AG09309 (cell line): ENCODE measurements at regions not wholly inside any gene's neighbourhood (a gene's known extent, or its start where the extent isn't known, plus 50 kb on each side); places are given as distances from the start of the nearest gene placed in this dataset.
A peak's percentile ranks its signal among the peaks of the same experiment; 100 is the strongest.

Experiments
- DNase-seq: peaks from one replicate; pipeline ENCODE4 v3.0.0-alpha.2; 2010; ENCODE audit warnings: low read depth
- H3K4me3 ChIP-seq: 2 replicates; pipeline ENCODE4 v1.5.1; 2011; ENCODE audit warnings: mild to moderate bottlenecking, low read depth, low read length, moderate library complexity; ENCODE audit not compliant: control insufficient read depth
- TF ChIP-seq, protein P1 (sequence below): IDR thresholded peaks from 2 replicates; pipeline ENCODE4 v1.5.1; 2011; ENCODE audit warnings: mild to moderate bottlenecking, low read depth, low read length, inconsistent platforms; ENCODE audit not compliant: insufficient read depth, control insufficient read depth; ENCODE audit errors: missing control alignments

DNA sequence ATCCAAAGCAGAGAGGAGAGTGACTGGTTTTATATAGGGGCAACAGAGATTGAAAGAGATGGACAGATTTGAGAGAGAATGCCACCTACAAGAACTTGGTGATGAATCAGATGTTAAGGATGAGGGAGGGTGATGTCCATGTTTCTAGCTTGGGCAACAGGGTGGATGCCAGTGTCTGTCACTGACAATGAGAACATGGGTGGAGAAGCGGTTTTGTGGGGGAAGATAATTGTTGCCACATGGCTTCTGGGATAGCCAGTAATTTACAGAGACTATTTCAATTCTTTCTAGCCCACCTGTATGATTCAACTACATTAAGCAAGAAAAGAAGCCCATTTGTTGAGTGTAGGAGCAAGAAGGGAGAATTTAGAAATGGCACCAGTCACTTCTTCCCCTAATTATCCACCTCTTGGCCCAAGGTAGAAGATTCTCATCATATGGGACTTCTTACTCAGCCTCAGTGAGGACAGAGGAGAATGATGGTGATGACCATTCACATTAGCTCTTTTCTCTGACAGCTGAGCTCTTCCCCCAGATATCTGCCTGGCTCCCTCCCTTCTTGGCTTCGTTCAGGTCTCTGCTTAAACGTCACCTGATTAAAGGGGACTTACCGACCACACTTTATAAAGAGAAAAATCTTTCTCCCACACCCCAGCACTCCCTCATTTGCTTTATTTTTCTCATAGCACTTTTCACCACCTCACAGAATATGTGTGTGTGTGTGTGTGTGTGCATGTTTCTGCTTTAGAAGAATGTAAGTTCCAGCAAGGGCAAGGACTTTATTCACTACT is 117.8 kb downstream of the DUSP6 start:
- DNase-seq = no peak
- TF ChIP-seq, protein P1, sequence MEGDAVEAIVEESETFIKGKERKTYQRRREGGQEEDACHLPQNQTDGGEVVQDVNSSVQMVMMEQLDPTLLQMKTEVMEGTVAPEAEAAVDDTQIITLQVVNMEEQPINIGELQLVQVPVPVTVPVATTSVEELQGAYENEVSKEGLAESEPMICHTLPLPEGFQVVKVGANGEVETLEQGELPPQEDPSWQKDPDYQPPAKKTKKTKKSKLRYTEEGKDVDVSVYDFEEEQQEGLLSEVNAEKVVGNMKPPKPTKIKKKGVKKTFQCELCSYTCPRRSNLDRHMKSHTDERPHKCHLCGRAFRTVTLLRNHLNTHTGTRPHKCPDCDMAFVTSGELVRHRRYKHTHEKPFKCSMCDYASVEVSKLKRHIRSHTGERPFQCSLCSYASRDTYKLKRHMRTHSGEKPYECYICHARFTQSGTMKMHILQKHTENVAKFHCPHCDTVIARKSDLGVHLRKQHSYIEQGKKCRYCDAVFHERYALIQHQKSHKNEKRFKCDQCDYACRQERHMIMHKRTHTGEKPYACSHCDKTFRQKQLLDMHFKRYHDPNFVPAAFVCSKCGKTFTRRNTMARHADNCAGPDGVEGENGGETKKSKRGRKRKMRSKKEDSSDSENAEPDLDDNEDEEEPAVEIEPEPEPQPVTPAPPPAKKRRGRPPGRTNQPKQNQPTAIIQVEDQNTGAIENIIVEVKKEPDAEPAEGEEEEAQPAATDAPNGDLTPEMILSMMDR = no peak

DNA sequence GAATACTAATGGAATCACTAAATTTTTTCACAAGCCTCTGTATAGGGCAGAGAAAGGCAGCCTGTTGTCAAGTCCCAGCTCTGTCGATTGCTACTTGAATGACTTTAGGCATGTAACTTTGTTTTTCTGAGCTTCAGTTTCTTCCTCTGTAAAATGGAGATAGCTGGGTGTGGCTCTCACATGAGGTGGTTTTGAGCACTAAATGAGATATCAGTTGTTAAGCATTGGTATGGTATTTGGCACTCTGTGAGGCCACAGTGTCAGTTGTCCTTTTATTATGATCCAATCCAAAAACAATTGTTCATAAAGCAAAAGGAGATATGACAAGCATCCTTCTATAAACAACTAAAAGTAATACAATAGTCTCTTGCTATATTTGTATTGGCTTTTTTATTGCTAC is 120.6 kb downstream of the DUSP6 start:
- H3K4me3 ChIP-seq = no peak overlapping the region
- DNase-seq = no peak
- TF ChIP-seq, protein P1 = no peak

More for the DNA sequence above, 117.8 kb downstream of the DUSP6 start:
- H3K4me3 ChIP-seq = no peak overlapping the region

DNA sequence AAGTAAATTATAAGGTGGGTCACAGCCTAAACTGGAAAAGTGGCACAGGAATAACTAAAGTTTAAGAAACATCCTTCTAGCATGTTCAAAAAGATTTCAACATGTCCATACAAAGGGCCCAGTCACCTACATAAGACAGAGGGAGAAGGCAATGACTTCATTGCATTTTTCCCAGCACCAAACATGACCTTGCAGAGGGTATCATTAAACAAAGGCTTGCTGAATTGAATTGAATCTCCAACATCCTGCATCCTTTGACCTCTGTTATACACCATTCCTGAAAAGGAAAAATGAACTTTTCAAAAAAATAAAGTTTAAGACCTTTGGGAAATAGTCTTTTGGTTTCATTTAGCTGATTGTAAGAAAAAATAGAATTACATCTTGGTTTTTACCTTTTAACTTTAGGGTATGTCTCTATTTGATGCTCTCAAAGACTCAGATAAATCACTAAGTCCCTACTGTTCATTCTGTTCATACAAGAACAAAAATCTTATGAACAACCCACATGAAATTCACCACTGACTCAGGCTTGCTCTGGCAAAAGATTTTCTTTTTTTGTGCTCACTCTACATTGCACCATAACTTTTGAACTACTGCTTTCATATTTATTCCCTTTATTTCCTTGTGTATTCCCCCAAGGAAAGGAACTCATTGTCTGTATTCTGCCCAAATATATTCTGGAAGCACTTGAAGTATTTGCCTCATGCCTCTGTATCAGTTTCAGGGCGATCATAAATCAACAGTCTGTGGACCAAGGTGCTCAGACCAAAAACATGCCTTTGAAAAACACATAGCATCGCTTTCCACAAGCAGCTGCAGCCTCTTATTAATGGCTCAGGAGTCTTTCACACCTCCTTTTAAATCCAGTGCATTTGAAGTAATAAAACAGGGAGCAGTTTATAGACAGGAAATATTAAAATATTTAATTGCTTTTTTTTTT is 121.7 kb downstream of the DUSP6 start:
- TF ChIP-seq, protein P1 = no peak
- no peak overlapping the region for H3K4me3 ChIP-seq
- no peak for DNase-seq

DNA sequence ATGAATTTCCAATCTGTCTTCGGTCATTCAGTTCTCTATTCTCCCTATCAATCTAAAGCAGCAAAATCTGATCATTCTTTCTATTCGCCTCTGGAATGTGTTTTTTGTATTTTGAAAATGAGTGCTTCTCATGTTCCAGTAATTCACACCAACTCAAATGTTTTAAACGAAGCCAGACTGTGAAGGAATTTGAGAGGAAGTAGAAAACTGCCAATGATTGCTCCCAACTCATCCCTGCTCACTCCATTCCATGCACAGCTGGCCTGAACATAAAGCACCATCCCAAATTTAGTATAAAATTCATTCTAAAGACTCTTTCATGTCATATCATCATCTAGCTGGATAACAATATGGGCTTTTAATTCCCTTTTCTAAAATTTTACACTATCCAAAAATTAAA is 123.8 kb downstream of the DUSP6 start:
- DNase-seq = no peak
- H3K4me3 ChIP-seq = no peak overlapping the region
- TF ChIP-seq, protein P1 = no peak

DNA sequence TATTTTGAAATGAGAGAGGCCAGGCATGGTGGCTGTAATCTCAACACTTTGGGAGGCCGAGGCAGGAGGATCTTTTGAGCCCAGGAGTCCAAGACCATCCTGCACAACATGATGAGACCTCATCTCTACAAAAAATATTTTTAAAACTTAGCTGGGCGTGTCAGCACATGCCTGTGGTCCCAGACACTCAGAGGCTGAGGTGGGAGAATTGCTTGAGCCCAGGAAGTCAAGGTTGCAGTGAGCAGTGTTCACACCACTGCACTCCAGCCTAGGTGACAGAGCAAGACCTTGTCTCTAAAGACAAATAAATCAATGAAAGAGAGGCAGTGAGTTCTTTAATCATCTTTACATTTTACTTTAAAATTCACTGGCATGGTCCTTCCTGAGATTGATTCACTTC is 124.5 kb downstream of the DUSP6 start:
- TF ChIP-seq, protein P1 = no peak
- DNase-seq = no peak
- no peak overlapping the region for H3K4me3 ChIP-seq

DNA sequence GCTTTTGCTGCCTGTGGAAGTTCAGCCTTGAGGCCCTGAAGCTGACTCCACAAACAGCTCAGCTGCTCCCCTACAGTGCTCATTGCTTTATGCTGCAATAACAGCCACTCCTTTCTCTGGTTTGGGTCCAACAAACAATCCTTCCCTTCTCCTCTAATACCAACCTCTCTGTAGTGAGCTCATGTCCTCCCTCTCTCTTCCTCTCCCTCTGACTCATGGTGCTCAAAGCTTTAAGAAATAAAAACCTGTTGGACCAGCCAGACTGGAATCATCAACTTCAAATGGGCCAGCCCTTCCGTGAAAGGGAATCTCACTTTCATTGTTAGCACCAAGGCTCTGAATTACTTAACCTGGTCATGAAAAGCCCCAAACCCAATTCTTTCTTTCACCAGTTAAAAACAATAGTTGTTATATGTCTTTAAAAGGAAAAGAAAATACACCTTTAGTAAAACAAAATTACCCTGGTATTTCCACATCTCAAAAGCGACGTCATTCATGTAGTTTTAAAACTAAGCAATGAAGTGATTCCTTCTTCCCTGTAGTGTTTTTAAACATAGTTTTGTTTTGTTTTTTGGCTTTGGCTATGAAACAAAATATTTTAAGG is 126.4 kb downstream of the DUSP6 start:
- DNase-seq = peak; percentile 81
- H3K4me3 ChIP-seq = no peak overlapping the region
- TF ChIP-seq, protein P1 = no peak
